ENCODE measurements at regions not wholly inside any gene's neighbourhood (a gene's known extent, or its start where the extent isn't known, plus 50 kb on each side); places are given as distances from the start of the nearest gene placed in this dataset.

DNA sequence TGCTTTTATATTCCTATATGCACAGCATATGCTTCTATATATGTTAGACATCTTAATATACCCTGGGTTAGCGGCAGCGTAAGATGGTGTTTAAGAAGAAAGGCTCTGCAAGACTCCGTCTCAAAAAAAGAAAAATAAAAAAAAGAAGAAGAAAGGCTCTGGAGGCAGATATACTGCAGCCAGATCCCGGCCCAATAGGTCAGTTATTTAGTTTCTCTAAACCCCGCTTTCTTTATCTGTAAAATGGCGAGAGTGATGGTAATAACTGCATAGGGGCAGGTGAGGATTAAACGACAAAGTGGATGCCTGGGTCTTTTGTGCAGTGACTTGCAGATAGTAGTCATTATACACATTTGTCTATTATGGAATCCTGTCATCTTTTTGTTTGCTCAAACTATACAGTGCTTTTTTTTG, 115.2 kb downstream of the NAA11 start:
- TF ChIP-seq, protein P1, sequence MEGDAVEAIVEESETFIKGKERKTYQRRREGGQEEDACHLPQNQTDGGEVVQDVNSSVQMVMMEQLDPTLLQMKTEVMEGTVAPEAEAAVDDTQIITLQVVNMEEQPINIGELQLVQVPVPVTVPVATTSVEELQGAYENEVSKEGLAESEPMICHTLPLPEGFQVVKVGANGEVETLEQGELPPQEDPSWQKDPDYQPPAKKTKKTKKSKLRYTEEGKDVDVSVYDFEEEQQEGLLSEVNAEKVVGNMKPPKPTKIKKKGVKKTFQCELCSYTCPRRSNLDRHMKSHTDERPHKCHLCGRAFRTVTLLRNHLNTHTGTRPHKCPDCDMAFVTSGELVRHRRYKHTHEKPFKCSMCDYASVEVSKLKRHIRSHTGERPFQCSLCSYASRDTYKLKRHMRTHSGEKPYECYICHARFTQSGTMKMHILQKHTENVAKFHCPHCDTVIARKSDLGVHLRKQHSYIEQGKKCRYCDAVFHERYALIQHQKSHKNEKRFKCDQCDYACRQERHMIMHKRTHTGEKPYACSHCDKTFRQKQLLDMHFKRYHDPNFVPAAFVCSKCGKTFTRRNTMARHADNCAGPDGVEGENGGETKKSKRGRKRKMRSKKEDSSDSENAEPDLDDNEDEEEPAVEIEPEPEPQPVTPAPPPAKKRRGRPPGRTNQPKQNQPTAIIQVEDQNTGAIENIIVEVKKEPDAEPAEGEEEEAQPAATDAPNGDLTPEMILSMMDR (IDR thresholded peaks at IDR 0.05; ENCODE audit: insufficient read depth, low read depth, low read length), result no peak
- no peak for TF ChIP-seq EZH2 (IDR thresholded peaks at IDR 0.05; ENCODE audit: insufficient read depth, low read length)

All from astrocyte (in vitro differentiated cells and primary cell).